ENCODE measurements at regions not wholly inside any gene's neighbourhood (a gene's known extent, or its start where the extent isn't known, plus 50 kb on each side); places are given as distances from the start of the nearest gene placed in this dataset.

DNA sequence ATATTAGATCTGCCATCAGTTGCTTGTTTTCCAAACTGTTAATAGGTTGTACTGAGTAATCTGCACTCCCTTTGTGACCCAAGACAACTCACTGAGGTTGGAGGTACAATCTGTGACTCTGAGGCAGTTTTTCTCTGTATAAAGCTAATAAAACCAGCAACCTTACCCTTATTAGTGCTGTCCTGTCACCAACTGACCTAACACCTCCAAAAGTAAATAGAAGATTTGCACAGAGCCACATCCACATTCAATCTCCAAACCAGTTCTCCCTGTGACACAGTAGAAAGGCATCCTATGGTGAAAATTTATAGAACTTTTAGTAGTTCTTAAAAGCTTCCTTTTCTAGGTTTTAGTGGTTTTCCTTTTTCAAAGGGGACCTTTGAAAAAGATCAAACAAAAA lies 140.4 kb upstream of the ADGRL2 start:
- TF ChIP-seq, protein P1, sequence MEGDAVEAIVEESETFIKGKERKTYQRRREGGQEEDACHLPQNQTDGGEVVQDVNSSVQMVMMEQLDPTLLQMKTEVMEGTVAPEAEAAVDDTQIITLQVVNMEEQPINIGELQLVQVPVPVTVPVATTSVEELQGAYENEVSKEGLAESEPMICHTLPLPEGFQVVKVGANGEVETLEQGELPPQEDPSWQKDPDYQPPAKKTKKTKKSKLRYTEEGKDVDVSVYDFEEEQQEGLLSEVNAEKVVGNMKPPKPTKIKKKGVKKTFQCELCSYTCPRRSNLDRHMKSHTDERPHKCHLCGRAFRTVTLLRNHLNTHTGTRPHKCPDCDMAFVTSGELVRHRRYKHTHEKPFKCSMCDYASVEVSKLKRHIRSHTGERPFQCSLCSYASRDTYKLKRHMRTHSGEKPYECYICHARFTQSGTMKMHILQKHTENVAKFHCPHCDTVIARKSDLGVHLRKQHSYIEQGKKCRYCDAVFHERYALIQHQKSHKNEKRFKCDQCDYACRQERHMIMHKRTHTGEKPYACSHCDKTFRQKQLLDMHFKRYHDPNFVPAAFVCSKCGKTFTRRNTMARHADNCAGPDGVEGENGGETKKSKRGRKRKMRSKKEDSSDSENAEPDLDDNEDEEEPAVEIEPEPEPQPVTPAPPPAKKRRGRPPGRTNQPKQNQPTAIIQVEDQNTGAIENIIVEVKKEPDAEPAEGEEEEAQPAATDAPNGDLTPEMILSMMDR (IDR thresholded peaks at IDR 0.05) = no peak
- no peak for TF ChIP-seq POLR2A (IDR thresholded peaks at IDR 0.05)
- no peaks in the 10 kb centered on the region for H3K27me3 ChIP-seq
- H3K9me3 ChIP-seq (replicated peaks in 1 of 3) = no peaks in the 10 kb centered on the region
- no peak overlapping the region for H3K4me3 ChIP-seq
- H3K27ac ChIP-seq = no peak overlapping the region
- intact Hi-C loops (cut with DNase I) = no loop called here
- no peaks in the 10 kb centered on the region for H3K36me3 ChIP-seq (replicated peaks in 1 of 2)
- no peak for DNase-seq
- H3K4me1 ChIP-seq (replicated peaks in 1 of 2) = no peaks in the 10 kb centered on the region

DNA sequence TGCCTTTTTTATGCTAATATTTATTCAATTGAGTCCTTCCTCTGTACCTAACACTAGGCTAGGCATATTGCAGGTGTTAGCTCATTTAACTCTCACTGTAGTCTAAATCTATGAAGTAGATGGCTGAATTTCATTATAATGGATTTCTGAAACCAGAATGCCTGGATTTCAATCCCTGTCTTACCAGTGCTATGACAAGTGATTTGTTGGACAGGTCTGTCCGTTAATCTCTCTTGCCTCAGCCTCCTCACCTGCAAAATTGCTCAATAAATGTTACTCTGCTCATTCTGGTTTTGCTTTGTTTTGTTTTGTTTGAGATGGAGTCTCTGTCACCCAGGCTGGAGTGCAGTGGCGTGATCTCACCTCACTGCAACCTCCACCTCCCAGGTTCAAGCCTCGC lies 146.1 kb upstream of the ADGRL2 start:
- no peaks in the 10 kb centered on the region for H3K9me3 ChIP-seq (replicated peaks in 1 of 3)
- H3K4me1 ChIP-seq (replicated peaks in 1 of 2) = no peaks in the 10 kb centered on the region
- no peak overlapping the region for H3K27ac ChIP-seq
- TF ChIP-seq, protein P1 (IDR thresholded peaks at IDR 0.05) = no peak
- no peak for TF ChIP-seq POLR2A (IDR thresholded peaks at IDR 0.05)
- H3K27me3 ChIP-seq = no peaks in the 10 kb centered on the region
- no peak overlapping the region for H3K4me3 ChIP-seq
- WGBS, 4 donors = 83 to 94% (median 91%) methylated on average over 3 of the region's 3 CpGs
- DNase-seq = no peak
- H3K36me3 ChIP-seq (replicated peaks in 1 of 2) = no peaks in the 10 kb centered on the region
- intact Hi-C loops (cut with DNase I) = no loop called here

DNA sequence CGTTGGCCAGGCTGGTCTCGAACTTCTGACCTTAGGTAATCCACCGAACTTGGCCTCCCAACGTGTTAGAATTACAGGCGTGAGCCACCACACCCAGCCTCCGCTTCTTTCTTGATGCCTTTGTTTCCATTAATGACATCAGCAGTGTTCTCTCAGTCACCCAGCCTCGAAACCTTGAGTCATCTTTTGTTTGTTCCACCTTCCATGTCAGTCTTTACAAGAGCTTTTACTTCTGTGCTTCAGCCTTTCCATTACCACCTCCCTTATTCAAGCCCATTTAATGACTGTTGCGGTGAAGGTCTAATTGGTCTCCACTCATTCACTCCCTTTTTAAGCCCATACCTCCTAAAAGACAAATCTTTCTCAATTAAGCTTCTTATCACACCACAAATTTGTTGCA lies 146.6 kb upstream of the ADGRL2 start:
- 78 to 91% (median 88%) methylated on average over 7 to 8 of the region's 8 CpGs for WGBS, 4 donors
- Histone ChIP-seq H3K36me3 (replicated peaks in 1 of 2) (no peaks in the 10 kb centered on the region), H3K27ac (no peak overlapping the region), H3K9me3 (replicated peaks in 1 of 3) (no peaks in the 10 kb centered on the region), H3K27me3 (no peaks in the 10 kb centered on the region), H3K4me1 (replicated peaks in 1 of 2) (no peaks in the 10 kb centered on the region), H3K4me3 (no peak overlapping the region)
- intact Hi-C loops (cut with DNase I) = no loop called here
- TF ChIP-seq, protein P1 (IDR thresholded peaks at IDR 0.05) = no peak
- TF ChIP-seq POLR2A (IDR thresholded peaks at IDR 0.05) = no peak
- no peak for DNase-seq

DNA sequence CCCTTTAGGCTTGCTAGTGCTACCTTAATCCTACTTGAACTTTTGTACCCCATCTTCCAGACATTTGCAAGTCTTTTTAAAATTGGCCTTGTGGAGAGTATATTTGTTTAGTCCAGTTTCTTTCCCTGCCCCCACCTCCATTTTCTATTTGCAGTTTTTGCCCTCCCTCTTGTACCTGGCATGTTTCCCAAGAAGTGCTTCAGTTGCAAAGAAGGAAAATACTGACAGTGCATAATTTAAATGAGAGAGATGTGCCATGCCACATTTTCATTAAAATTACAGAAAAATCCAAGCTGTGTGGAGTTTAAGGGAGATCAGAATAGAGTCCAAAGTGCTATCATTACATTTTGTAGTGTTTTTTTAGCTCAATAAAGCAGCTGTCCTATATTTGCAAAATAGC lies 150.0 kb upstream of the ADGRL2 start:
- intact Hi-C loops (cut with DNase I) = no loop called here
- TF ChIP-seq, protein P1 (IDR thresholded peaks at IDR 0.05) = no peak
- no peak for TF ChIP-seq POLR2A (IDR thresholded peaks at IDR 0.05)
- Histone ChIP-seq H3K4me3 (no peak overlapping the region), H3K4me1 (replicated peaks in 1 of 2) (no peaks in the 10 kb centered on the region), H3K36me3 (replicated peaks in 1 of 2) (no peaks in the 10 kb centered on the region), H3K27ac (no peak overlapping the region), H3K27me3 (no peaks in the 10 kb centered on the region), H3K9me3 (replicated peaks in 1 of 3) (no peaks in the 10 kb centered on the region)
- DNase-seq = no peak

All from adrenal gland (tissue), 9 donors.